DOHH2 (cell line): ENCODE measurements at regions not wholly inside any gene's neighbourhood (a gene's known extent, or its start where the extent isn't known, plus 50 kb on each side); places are given as distances from the start of the nearest gene placed in this dataset.

ENCODE experiments used
- H3F3A ChIP-seq: fragments of 200-600 bp; sonication (generic), shearing (Covaris generic); 2 replicates; pipeline ENCODE4 v1.6.0; 2016; ENCODE audit warnings: antibody characterized with exemption, mild to moderate bottlenecking; ENCODE audit not compliant: control insufficient read depth, insufficient read depth
- H3K27ac ChIP-seq: fragments of 200-600 bp; sonication (generic); 2 replicates; pipeline ENCODE4 v1.5.1; 2014; ENCODE audit warnings: low read depth, mild to moderate bottlenecking, low read length, moderate library complexity
- H3K27me3 ChIP-seq: fragments of 200-600 bp; sonication (generic); 2 replicates; pipeline ENCODE4 v1.6.1; 2014; ENCODE audit warnings: mild to moderate bottlenecking, low read length, mixed read lengths; ENCODE audit not compliant: control insufficient read depth
- H3K36me3 ChIP-seq: fragments of 200-600 bp; sonication (generic); 2 replicates; pipeline ENCODE4 v1.6.1; 2014; ENCODE audit warnings: mild to moderate bottlenecking, low read length, moderate library complexity, mixed read lengths; ENCODE audit not compliant: control insufficient read depth
- H3K4me1 ChIP-seq: fragments of 200-600 bp; sonication (generic); 2 replicates; pipeline ENCODE4 v1.6.1; 2014; ENCODE audit warnings: mild to moderate bottlenecking, low read length, mixed read lengths; ENCODE audit not compliant: control insufficient read depth
- H3K4me2 ChIP-seq: fragments of 200-600 bp; sonication (generic); 2 replicates; pipeline ENCODE4 v1.6.0; 2014; ENCODE audit warnings: mild to moderate bottlenecking, low read length, moderate library complexity
- H3K4me3 ChIP-seq: fragments of 200-600 bp; sonication (generic); 2 replicates; pipeline ENCODE4 v1.5.1; 2014; ENCODE audit warnings: mild to moderate bottlenecking, low read length, mixed read lengths
- H3K79me2 ChIP-seq: fragments of 200-600 bp; sonication (generic); 2 replicates; pipeline ENCODE4 v1.6.1; 2014; ENCODE audit warnings: mild to moderate bottlenecking, low read length, mixed read lengths; ENCODE audit not compliant: control insufficient read depth
- H3K9me2 ChIP-seq: fragments of 200-600 bp; sonication (generic); replicated peaks from 2 replicates; pipeline ENCODE4 v1.6.1; 2014; ENCODE audit warnings: mild to moderate bottlenecking, low read length, mixed read lengths; ENCODE audit not compliant: control insufficient read depth
- H3K9me3 ChIP-seq: fragments of 200-600 bp; sonication (generic); 2 replicates; pipeline ENCODE4 v1.6.1; 2014; ENCODE audit warnings: antibody characterized with exemption, low read length, mixed read lengths; ENCODE audit not compliant: control insufficient read depth, insufficient read depth
- H4K20me1 ChIP-seq: fragments of 200-600 bp; sonication (generic); 2 replicates; pipeline ENCODE4 v1.6.0; 2014; ENCODE audit warnings: low read depth, mild to moderate bottlenecking, antibody characterized with exemption, low read length, moderate library complexity; ENCODE audit not compliant: control insufficient read depth, insufficient read depth
- CTCF ChIP-seq: fragments of 200-600 bp; sonication (generic); IDR thresholded peaks from one replicate; pipeline ENCODE4 v1.5.1; 2014; ENCODE audit warnings: antibody characterized with exemption, mild to moderate bottlenecking, low read depth, low read length; ENCODE audit not compliant: poor library complexity, severe bottlenecking
- EZH2phosphoT487 ChIP-seq: fragments of 200-600 bp; sonication (generic); IDR thresholded peaks from 2 replicates; pipeline ENCODE4 v1.6.1; 2017; ENCODE audit warnings: borderline replicate concordance, mild to moderate bottlenecking, antibody characterized with exemption, low read length, moderate library complexity, mixed read lengths

- TF ChIP-seq CTCF (no peak), EZH2phosphoT487 (no peak)
- no peak overlapping the region for H3K27ac ChIP-seq
- H3K36me3 ChIP-seq = no peaks in the 10 kb centered on the region
- no peaks in the 10 kb centered on the region for H3K4me1 ChIP-seq
- H3K9me2 ChIP-seq = no peaks in the 10 kb centered on the region
- no peaks in the 10 kb centered on the region for H3K27me3 ChIP-seq
- H3K9me3 ChIP-seq = no peaks in the 10 kb centered on the region
- H3K79me2 ChIP-seq = no peaks in the 10 kb centered on the region
- H3K4me3 ChIP-seq = no peak overlapping the region
- no peak overlapping the region for H3K4me2 ChIP-seq
- no peaks in the 10 kb centered on the region for H3F3A ChIP-seq
- no peaks in the 10 kb centered on the region for H4K20me1 ChIP-seq
These were observed 125.0 kb upstream of the STC2 start for GRCh38 chr5:173453167-173453566.

GRCh38 chr5:173452119-173452905 is 124.1 kb upstream of the STC2 start:
- TF ChIP-seq EZH2phosphoT487 (no peak), CTCF (no peak)
- H3K27me3 ChIP-seq = no peaks in the 10 kb centered on the region
- H4K20me1 ChIP-seq = no peaks in the 10 kb centered on the region
- no peaks in the 10 kb centered on the region for H3K79me2 ChIP-seq
- no peaks in the 10 kb centered on the region for H3F3A ChIP-seq
- H3K4me3 ChIP-seq = no peak overlapping the region
- no peak overlapping the region for H3K27ac ChIP-seq
- no peaks in the 10 kb centered on the region for H3K9me3 ChIP-seq
- no peaks in the 10 kb centered on the region for H3K36me3 ChIP-seq
- H3K4me2 ChIP-seq = no peak overlapping the region
- no peaks in the 10 kb centered on the region for H3K9me2 ChIP-seq
- no peaks in the 10 kb centered on the region for H3K4me1 ChIP-seq

- Histone ChIP-seq H4K20me1 (no peaks in the 10 kb centered on the region), H3K9me3 (no peaks in the 10 kb centered on the region), H3K79me2 (no peaks in the 10 kb centered on the region), H3K27me3 (no peaks in the 10 kb centered on the region), H3K27ac (no peak overlapping the region), H3K4me3 (no peak overlapping the region), H3K4me1 (no peaks in the 10 kb centered on the region), H3K9me2 (no peaks in the 10 kb centered on the region), H3K36me3 (no peaks in the 10 kb centered on the region), H3K4me2 (no peak overlapping the region), H3F3A (no peaks in the 10 kb centered on the region)
- TF ChIP-seq CTCF = no peak
- TF ChIP-seq EZH2phosphoT487 = no peak
These were observed 123.4 kb upstream of the STC2 start for GRCh38 chr5:173451651-173452050.
